Activated effector memory CD4-positive, alpha-beta T cell treated with anti-CD3 and anti-CD28 coated beads, Interleukin-2, amount 50 U/mL, for 16 hours (primary cell): ENCODE measurements at regions not wholly inside any gene's neighbourhood (a gene's known extent, or its start where the extent isn't known, plus 50 kb on each side); places are given as distances from the start of the nearest gene placed in this dataset.
"Not testable (repeated sequence)": the region's sequence is repeated elsewhere in the genome, so short reads cannot be mapped to it uniquely, and the experiment has no call there.

Experiments used
- DNase-seq: peaks from one replicate; pipeline ENCODE4 v3.0.0-alpha.2; 2020

- no peak for DNase-seq
Observed at GRCh38 chr10:118873091-118873737, 118.4 kb upstream of the CACUL1 start.

- DNase-seq = no peak
Observed at GRCh38 chr10:118873738-118874105, 119.0 kb upstream of the CACUL1 start.

- no peak for DNase-seq
Observed at GRCh38 chr10:118874171-118874570, 119.4 kb upstream of the CACUL1 start.

- no peak for DNase-seq
Observed at GRCh38 chr10:118875087-118875486, 120.3 kb upstream of the CACUL1 start.

- no peak for DNase-seq
Observed at GRCh38 chr10:118882741-118883140, 128.0 kb upstream of the CACUL1 start.

- DNase-seq = no peak
Observed at GRCh38 chr10:118892255-118892654, 137.3 kb upstream of the NANOS1 start.

GRCh38 chr10:118894891-118895290, 134.6 kb upstream of the NANOS1 start:
- not testable (repeated sequence) for DNase-seq

- no peak for DNase-seq
Observed at GRCh38 chr10:118900617-118901016, 128.9 kb upstream of the NANOS1 start.

GRCh38 chr10:118901380-118901779, 128.1 kb upstream of the NANOS1 start:
- no peak for DNase-seq

- no peak for DNase-seq
Observed at GRCh38 chr10:118901906-118902305, 127.6 kb upstream of the NANOS1 start.

- DNase-seq = not testable (repeated sequence)
Observed at GRCh38 chr10:118902656-118903055, 126.9 kb upstream of the NANOS1 start.

GRCh38 chr10:118903251-118903650, 126.3 kb upstream of the NANOS1 start:
- no peak for DNase-seq

- DNase-seq = no peak
Observed at GRCh38 chr10:118903691-118904090, 125.8 kb upstream of the NANOS1 start.

GRCh38 chr10:118904286-118904685, 125.2 kb upstream of the NANOS1 start:
- no peak for DNase-seq

GRCh38 chr10:118907051-118907450, 122.5 kb upstream of the NANOS1 start:
- no peak for DNase-seq

- no peak for DNase-seq
Observed at GRCh38 chr10:118908557-118909256, 120.8 kb upstream of the NANOS1 start.

- DNase-seq = no peak
Observed at GRCh38 chr10:118910702-118911101, 118.8 kb upstream of the NANOS1 start.

- DNase-seq = no peak
Observed at GRCh38 chr10:118911363-118911762, 118.2 kb upstream of the NANOS1 start.

GRCh38 chr10:118912961-118913600, 116.4 kb upstream of the NANOS1 start:
- DNase-seq = no peak

- no peak for DNase-seq
Observed at GRCh38 chr10:118913825-118914224, 115.7 kb upstream of the NANOS1 start.

- no peak for DNase-seq
Observed at GRCh38 chr10:118914629-118915028, 114.9 kb upstream of the NANOS1 start.

GRCh38 chr10:118915161-118915560, 114.4 kb upstream of the NANOS1 start:
- no peak for DNase-seq

- no peak for DNase-seq
Observed at GRCh38 chr10:118916777-118917176, 112.7 kb upstream of the NANOS1 start.

GRCh38 chr10:118917701-118918100, 111.8 kb upstream of the NANOS1 start:
- no peak for DNase-seq
